ENCODE measurements at regions not wholly inside any gene's neighbourhood (a gene's known extent, or its start where the extent isn't known, plus 50 kb on each side); places are given as distances from the start of the nearest gene placed in this dataset.

DNA sequence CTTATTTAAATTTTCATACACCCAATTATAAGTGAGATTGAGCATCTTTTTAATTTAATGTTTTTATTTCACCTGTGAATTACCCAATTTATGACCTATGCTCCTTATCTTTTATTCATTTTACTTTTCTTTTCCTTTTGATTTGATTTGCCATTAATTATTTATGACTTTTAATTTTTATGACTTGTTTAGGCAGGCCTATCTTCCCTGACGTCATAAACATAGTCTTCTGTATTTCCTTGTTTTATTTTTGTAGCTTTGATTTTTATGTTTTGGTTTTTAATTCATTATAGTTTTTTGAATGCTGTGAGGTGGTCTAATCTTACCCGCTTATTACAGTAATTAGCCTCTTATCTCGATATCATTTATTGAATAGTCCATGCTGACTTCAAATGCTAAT, 467.1 kb upstream of the FAR2 start:
- DNase-seq (ENCODE audit: low read depth), result no peak
- TF ChIP-seq, protein P1, sequence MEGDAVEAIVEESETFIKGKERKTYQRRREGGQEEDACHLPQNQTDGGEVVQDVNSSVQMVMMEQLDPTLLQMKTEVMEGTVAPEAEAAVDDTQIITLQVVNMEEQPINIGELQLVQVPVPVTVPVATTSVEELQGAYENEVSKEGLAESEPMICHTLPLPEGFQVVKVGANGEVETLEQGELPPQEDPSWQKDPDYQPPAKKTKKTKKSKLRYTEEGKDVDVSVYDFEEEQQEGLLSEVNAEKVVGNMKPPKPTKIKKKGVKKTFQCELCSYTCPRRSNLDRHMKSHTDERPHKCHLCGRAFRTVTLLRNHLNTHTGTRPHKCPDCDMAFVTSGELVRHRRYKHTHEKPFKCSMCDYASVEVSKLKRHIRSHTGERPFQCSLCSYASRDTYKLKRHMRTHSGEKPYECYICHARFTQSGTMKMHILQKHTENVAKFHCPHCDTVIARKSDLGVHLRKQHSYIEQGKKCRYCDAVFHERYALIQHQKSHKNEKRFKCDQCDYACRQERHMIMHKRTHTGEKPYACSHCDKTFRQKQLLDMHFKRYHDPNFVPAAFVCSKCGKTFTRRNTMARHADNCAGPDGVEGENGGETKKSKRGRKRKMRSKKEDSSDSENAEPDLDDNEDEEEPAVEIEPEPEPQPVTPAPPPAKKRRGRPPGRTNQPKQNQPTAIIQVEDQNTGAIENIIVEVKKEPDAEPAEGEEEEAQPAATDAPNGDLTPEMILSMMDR (conservative IDR thresholded peaks at IDR 0.05; ENCODE audit: low read depth, low read length), result no peak
- H3K4me3 ChIP-seq (ENCODE audit: low read depth, low read length), result no peak overlapping the region

DNA sequence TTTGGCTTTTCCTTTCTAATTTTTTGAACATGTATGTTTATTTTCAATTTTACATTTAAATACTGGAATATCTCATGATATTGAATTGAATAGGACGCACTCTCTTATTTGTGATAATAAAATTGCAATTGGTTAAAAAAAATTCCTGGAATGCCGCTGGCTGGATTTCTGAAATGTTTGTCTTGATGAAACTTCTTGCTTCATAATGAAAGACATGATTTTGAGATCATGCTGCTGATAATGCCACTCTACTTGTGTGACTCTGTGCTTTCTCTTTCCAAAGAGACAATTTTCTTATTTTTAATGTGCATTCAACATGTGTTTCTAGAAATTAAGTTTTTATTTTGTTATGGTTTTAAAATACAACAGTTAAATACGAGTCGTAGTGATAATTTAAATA, 465.7 kb upstream of the FAR2 start:
- TF ChIP-seq, protein P1 (conservative IDR thresholded peaks at IDR 0.05; ENCODE audit: low read depth, low read length), result no peak
- H3K4me3 ChIP-seq (ENCODE audit: low read depth, low read length), result no peak overlapping the region
- no peak for DNase-seq (ENCODE audit: low read depth)

DNA sequence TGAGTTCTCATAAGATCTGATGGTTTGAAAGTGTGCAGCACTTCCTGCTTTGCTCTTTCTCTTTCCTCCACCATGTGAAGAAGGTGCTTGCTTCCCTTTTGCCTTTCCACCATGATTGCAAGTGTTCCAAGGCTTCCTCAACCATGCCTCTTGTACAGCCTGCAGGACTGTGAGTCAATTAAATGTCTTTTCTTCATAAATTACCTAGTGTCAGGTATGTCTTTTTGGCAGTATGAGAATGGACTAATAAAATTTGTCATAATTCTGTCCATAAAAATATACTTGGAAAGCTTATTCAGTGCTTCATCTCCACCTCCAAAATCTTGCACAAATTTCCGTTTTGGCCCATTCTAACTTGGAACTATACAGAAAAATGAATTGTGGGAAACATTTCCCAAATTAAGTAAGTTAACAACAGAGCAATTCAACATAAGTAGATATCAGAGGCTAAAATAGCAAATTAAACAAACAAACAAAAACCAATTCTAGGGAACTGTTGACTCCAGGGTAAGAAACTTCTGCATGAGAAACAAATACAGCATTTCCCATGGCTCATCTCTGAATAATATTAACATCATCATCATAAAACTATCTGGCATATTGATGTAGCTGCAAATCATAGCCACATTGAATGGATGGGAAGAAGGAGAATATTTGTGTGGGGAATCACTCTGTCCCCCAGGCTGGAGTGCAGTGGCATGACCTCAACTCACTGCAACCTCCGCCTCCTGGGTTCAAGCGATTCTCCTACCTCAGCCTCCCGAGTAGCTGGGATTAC, 459.5 kb upstream of the FAR2 start:
- H3K4me3 ChIP-seq (ENCODE audit: low read depth, low read length), result no peak overlapping the region
- TF ChIP-seq, protein P1 (conservative IDR thresholded peaks at IDR 0.05; ENCODE audit: low read depth, low read length), result no peak
- no peak for DNase-seq (ENCODE audit: low read depth)

DNA sequence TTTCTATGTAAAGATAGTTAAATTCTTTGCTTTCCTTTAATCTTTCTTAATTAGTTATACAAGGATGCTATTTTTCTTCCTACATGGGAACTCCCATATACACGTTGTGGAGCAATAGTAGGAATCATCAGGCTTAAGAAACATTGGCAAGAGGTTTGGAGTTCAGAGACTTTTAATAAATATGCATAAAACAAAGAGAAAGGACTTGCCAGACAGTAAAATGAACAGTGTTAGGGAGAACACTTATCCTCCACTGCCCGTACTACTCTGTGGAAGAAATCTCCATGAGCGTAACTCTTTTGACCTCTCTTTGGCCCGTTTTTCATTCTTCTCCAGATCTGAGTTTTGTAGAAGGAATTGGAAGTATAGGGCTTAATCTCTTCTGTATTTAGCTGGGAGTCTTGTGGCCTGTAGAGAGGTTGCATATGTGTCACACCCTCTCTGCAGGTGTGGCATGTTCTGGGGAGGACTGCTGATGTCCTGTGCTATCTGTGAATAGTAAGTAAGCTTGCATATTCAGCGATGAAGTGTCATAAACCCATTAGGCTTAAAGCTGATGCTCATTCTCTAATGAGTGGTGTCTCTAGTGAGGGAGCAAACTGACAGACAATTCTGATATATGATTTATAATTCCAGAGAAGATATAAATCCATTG, 455.4 kb upstream of the FAR2 start:
- DNase-seq (ENCODE audit: low read depth), result no peak
- TF ChIP-seq, protein P1 (conservative IDR thresholded peaks at IDR 0.05; ENCODE audit: low read depth, low read length), result no peak
- H3K4me3 ChIP-seq (ENCODE audit: low read depth, low read length), result no peak overlapping the region

DNA sequence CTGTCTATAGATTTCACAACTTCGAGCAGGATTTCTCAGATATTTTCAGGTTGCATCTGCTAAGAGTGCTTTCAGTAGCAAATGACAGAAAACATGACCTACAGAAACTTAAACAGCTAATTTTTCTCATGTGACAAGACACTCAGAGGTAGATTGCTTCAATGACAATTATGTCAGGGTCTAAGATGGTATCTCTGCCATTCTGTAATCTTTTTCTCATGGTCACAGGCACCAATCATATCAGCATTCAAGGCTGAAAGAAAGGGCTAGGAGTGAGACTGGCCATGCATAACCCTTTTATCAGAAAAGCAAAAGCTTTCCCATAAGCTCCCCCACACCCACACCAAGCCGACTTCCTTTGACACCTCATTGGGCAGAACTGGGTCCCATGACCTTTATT, 450.5 kb upstream of the FAR2 start:
- no peak overlapping the region for H3K4me3 ChIP-seq (ENCODE audit: low read depth, low read length)
- no peak for DNase-seq (ENCODE audit: low read depth)
- TF ChIP-seq, protein P1 (conservative IDR thresholded peaks at IDR 0.05; ENCODE audit: low read depth, low read length), result no peak

DNA sequence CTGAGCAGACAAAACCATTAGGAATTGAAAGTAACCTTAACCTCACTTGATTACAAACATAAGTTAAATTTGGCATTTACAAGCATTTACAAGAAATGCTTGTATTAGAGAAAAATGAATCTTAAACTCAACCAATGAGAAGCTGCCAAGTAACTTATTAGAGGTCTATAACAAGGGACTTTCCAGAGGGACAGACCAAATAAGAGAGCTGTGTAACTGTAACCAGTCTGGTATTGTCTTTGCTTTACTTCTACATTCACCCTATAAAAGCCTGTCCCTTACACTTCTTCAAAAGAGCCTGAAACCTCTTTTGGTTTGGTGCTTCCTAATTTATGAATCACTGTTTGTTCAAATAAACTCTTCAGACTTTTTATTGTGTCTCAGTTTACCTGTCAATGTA, 450.0 kb upstream of the FAR2 start:
- no peak for DNase-seq (ENCODE audit: low read depth)
- TF ChIP-seq, protein P1 (conservative IDR thresholded peaks at IDR 0.05; ENCODE audit: low read depth, low read length), result no peak
- no peak overlapping the region for H3K4me3 ChIP-seq (ENCODE audit: low read depth, low read length)

DNA sequence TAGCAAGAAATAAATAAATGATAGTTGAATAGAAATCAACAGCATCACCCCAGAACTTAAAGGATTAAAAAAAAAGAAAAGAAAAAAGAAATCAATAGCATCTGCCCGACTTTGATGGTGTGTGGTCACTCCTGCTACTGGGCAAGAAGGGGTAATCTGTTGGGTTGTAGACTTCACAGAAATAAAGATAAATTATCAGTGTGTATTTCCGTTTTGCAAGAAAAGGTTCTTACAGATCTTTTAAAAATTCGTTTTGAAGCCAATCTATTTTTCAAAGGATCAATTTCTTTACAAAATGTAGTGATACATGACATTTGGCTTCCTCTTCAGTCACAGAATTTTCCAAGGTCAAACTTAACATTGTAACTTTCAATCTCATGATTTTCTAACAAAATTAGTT, 448.9 kb upstream of the FAR2 start:
- TF ChIP-seq, protein P1 (conservative IDR thresholded peaks at IDR 0.05; ENCODE audit: low read depth, low read length), result no peak
- no peak for DNase-seq (ENCODE audit: low read depth)

More for the DNA sequence above, 448.9 kb upstream of the FAR2 start:
- H3K4me3 ChIP-seq (ENCODE audit: low read depth, low read length), result no peak overlapping the region

Data from epithelial cell of proximal tubule (primary cell).